PC-9 (cell line): ENCODE measurements at regions not wholly inside any gene's neighbourhood (a gene's known extent, or its start where the extent isn't known, plus 50 kb on each side); places are given as distances from the start of the nearest gene placed in this dataset.

ENCODE experiments used
- CTCF ChIP-seq: fragments of 200-600 bp; sonication (generic); conservative IDR thresholded peaks from 2 replicates; pipeline ENCODE4 v1.6.1; 2017; ENCODE audit warnings: mixed run types, antibody characterized with exemption, mild to moderate bottlenecking, moderate library complexity
- EZH2 ChIP-seq: fragments of 200-600 bp; sonication (generic); IDR thresholded peaks from 2 replicates; pipeline ENCODE4 v1.8.0; 2017; ENCODE audit warnings: antibody characterized with exemption, low read depth

GRCh38 chrX:26954029-26954428 lies 509.1 kb downstream of the PPP4R3C start:
- TF ChIP-seq CTCF, result no peak
- no peak for TF ChIP-seq EZH2
